ENCODE measurements at regions not wholly inside any gene's neighbourhood (a gene's known extent, or its start where the extent isn't known, plus 50 kb on each side); places are given as distances from the start of the nearest gene placed in this dataset.

DNA sequence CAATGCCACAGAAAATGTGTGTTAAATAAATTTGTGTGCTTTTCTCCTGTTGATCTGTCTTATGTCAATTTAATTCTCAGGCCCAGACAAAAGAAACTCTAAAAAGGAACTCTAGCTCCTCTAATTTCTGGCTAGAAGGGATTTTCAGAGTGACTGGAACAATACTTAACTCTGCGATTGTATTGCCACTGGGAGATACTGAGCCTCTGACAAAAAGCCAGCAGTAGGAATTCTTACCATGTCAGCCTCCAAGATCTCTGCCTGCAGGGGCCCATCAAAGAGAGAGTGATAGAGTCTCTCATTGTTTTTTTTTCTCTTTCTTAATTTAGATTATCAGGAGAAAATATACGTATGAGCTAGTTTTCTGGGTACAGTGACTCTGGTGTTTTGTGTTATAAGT lies 1165.7 kb downstream of the BRINP3 start:
- DNase-seq: no peak

DNA sequence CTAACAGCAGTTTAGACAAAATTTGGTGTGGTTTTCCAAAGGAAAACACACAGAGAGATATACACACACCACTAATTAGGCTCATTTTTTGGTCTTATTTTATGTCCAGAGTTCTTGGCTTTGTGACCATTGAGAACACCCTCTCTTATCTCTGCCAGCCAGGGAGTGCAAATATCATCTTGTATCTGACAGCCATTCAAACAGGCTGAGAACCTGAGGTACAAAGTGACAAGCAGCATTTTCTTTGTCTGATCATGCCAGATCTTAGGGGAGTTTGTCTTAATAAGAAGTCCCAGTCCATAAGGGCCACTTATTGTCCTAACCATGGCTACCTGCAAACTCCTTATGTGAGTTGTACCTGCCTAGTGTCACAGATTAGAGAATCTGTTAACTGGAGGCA lies 1165.2 kb downstream of the BRINP3 start:
- intact Hi-C loops (cut with DNase I): no loop called here

More for the DNA sequence above, 1165.7 kb downstream of the BRINP3 start:
- Histone ChIP-seq H3K4me3 (no peak overlapping the region), H3K36me3 (no peaks in the 10 kb centered on the region), H3K4me1 (peaks cover 0 to 41% (median 0%) of the 10 kb centered on the region in 4 donors), H3K27me3 (no peaks in the 10 kb centered on the region), H3K9me3 (no peaks in the 10 kb centered on the region), H3K27ac (no peak overlapping the region)
- 79% methylated on average over 2 of the region's 2 CpGs for WGBS (ENCODE audit: insufficient coverage, low coverage, low lambda C conversion rate, missing lambda C conversion rate)
- TF ChIP-seq POLR2A (IDR thresholded peaks at IDR 0.05) (no peak), CTCF (IDR thresholded peaks at IDR 0.05) (no peak)
- no peak for ATAC-seq
- intact Hi-C loops (cut with DNase I): no loop called here

DNA sequence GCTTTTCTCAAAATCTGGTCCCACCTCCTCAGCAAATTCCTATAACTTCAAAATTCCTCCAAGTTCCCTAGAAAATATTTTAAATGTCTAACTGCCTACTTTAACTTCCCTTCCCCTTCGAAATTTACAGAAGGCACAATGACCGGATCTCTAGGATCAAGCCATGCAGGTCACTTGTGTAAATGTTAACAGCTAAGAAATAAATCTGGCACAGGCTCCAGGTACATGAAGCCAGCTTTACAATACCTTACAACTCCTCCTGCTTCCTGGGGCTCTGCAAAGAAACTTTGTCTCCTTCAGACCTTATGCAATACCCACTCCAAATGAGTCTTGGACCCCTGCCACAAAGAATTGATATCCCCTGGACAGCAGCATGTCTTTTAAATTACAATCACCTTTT lies 1164.2 kb downstream of the BRINP3 start:
- WGBS (ENCODE audit: insufficient coverage, low coverage, low lambda C conversion rate, missing lambda C conversion rate): 49% methylated on average over 2 of the region's 2 CpGs
- H3K27ac ChIP-seq: no peak overlapping the region
- intact Hi-C loops (cut with DNase I): no loop called here
- H3K36me3 ChIP-seq: no peaks in the 10 kb centered on the region
- DNase-seq (no peak), ATAC-seq (peak in 2 of 4 donors; percentile 28 to 57)
- no peaks in the 10 kb centered on the region for H3K9me3 ChIP-seq
- TF ChIP-seq POLR2A (IDR thresholded peaks at IDR 0.05) (no peak), CTCF (IDR thresholded peaks at IDR 0.05) (no peak)
- H3K4me1 ChIP-seq: peaks cover 0 to 41% (median 0%) of the 10 kb centered on the region in 4 donors
- H3K4me3 ChIP-seq: no peak overlapping the region
- no peaks in the 10 kb centered on the region for H3K27me3 ChIP-seq

More for the DNA sequence above, 1165.2 kb downstream of the BRINP3 start:
- DNase-seq: no peak
- Histone ChIP-seq H3K4me3 (no peak overlapping the region), H3K9me3 (no peaks in the 10 kb centered on the region), H3K36me3 (no peaks in the 10 kb centered on the region), H3K4me1 (peaks cover 0 to 41% (median 0%) of the 10 kb centered on the region in 4 donors), H3K27me3 (no peaks in the 10 kb centered on the region), H3K27ac (no peak overlapping the region)
- ATAC-seq: no peak
- TF ChIP-seq CTCF (IDR thresholded peaks at IDR 0.05): no peak
- TF ChIP-seq POLR2A (IDR thresholded peaks at IDR 0.05): no peak

DNA sequence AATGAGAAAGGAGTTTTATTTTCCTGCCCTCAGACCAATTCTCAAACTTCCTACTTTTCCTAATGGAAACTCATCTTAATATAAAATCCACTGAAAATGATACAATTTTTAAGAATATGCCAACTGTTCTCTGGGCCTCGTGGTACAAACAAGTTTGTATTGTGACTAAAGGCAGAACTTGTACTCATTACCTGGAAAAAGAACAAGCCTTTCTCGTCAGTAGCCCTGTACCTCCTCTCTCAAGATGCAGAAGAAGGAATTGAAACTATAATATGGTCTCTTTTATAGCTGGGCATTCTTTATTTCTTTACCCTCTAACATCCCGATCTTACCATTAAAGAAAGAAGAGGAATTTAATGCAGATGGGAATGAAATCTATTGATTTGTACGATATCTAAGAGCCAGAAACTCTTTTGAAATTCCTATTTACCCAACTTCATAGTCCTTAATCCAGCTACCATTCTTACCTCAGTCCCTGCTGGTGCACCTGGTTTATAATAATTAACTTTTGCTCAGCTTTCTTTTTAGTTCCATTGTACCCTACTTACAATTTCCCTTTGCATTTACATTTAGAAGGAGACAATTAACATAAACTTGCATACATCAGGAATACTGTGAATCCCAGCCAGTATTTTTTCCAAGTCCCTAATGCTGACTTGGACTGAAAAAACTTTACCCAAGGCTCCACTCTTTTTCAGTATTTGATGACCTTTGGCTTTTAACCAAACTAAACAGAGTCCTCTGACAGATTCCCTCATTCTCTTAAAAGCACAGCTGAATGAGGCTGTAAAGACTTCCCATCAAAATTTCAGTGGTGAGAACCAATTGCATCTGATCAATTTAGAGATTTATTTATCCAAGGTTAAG lies 1162.4 kb downstream of the BRINP3 start:
- WGBS (ENCODE audit: insufficient coverage, low coverage, low lambda C conversion rate, missing lambda C conversion rate): 31% methylated on average over 4 of the region's 4 CpGs
- Histone ChIP-seq H3K4me3 (peak overlapping the region in 1 of 3 donors; percentile 1), H3K36me3 (no peaks in the 10 kb centered on the region), H3K27me3 (no peaks in the 10 kb centered on the region), H3K27ac (peak overlapping the region in 1 of 3 donors; percentile 6), H3K4me1 (peaks cover 0 to 41% (median 0%) of the 10 kb centered on the region in 4 donors), H3K9me3 (no peaks in the 10 kb centered on the region)
- DNase-seq: no peak
- TF ChIP-seq CTCF (IDR thresholded peaks at IDR 0.05) (no peak), POLR2A (IDR thresholded peaks at IDR 0.05) (no peak)
- peak; percentile 61 to 89 (median 86) for ATAC-seq
- intact Hi-C loops (cut with DNase I): no loop called here

Data from right lobe of liver (tissue), 6 donors.